Activated T-cell treated with anti-CD3 and anti-CD28 coated beads for 4 hours (primary cell): ENCODE measurements at regions not wholly inside any gene's neighbourhood (a gene's known extent, or its start where the extent isn't known, plus 50 kb on each side); places are given as distances from the start of the nearest gene placed in this dataset.

Experiments used
- DNase-seq: peaks from one replicate; pipeline ENCODE4 v3.0.0-alpha.2; 2020

- DNase-seq, result no peak
These were observed 87.4 kb upstream of the GPC1 start for GRCh38 chr2:240347949-240348500.

GRCh38 chr2:240348522-240348921, 86.9 kb upstream of the GPC1 start:
- DNase-seq, result no peak

DNA sequence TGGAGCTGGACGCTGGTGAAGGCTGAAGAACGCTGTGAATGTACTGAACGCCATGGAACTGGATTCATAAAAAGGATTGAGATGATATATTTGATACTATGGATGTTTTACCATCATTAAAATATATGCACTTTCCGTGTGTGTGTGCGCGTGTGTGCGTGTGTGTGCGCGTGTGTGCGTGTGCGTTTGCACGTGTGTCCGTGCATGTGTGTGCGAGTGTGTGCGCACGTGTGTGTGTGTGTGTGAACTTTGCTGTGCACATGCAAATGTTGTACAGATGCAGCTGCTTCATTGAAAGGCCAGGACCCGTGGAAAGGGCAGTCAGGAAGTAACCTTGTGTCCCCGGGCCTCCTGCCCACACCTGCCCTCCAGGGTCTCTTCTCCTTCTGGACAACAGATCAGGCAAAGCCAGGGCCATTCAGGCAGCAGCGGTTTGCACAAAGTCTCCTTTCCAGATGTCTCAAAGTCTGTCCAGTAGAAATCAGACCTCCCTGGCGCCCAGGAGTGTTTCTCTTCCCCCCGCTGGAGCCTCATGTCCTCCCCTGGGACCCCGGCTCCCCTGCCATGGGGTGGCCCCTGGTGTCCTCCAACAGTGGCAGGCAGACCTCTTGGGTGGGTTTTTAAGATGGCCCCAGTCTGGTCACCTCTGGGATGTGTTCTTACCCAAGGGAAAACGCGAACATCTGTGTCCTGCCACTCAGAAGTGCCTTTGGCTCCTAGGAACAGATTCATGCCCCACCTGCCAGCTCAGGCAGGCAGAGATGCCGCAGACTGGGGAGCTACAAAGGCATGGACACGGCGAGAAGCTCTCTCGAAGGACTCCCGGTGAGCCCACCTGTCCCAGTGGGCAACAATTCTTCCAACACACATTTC, 86.1 kb upstream of the GPC1 start:
- no peak for DNase-seq

- DNase-seq, result no peak
These were observed 85.5 kb upstream of the GPC1 start for GRCh38 chr2:240350006-240350355.

DNA sequence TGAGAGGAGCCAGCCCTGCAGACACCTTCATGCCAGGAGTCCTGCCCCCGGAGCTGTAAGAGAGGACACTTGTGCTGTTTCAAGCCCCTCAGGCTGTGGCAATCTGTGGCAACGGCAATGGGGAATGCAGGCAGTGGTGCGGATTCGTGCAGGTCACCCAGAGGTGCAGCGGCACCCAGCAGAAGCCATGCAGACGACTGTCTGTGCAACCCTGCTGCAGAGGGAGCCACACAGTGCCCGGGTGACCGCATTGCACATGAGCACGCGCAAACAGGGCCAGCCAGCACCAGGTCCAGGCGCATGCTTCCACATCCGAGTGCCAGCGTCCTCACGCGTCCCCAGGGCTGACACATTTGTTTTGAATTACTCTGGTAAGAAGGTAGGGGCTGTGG, 84.8 kb upstream of the GPC1 start:
- no peak for DNase-seq

GRCh38 chr2:240351088-240351741, 84.2 kb upstream of the GPC1 start:
- DNase-seq, result no peak

DNA sequence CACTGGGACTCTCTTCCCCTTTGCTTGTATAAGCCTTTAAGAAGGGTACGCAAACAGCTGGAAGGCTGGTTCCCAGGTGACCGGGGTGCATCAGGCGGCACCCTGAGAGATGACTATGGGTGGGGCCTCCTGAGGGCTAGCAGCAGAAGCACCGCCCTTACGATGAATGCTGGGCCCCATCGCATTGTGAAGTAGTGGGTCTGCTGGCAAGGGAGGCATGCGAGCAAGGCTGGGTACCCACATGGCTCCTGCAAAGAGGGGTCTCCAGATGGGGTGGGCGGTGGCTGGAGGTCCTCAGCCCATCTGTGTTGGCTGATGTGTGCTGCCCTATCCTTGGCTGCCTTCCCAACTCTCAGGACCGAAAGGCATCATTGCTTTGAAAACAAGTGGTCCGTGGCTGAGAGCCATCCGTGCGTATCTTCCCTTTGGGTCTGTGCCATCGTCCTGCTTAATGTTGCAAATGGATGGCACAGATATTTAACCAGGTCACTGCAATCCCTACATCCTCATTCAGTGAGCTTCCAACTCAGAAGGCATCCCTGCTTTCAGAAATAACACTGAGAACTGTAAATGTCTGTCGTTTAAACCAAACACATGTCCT, 83.5 kb upstream of the GPC1 start:
- no peak for DNase-seq

DNA sequence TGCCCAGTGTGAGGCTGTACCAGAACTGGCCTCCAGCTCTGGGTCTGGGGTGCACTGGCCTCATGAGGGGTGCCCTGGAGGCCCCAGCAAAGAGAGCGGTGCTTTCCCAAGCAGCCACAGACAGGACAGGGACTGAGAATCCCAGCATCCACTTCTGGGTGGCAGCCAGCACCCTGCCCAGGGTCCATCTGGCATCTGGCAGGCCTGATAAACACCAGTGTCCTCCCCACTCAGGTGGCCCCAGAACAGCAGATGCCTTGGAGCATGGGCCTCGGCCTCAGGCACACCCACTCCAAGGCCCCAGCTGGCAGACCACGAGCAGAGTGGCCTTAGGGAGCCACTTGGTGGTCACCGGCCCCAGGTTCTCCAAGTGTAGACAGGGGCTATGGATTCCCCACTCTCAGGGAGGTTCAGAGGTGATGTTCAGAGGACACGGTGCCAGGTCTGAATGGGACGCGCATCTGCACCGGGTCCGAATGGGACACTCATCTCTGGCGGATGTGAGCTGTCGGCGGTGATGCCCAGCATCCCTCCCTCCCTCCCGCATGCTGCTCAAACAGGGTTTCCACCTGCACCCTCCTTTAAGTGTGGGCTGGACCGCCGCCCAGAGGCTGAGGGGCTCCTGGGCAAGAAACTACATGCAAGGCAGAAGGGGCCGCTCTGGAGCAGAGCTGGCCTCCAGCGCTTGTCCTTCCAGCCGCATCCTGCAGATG, 82.2 kb upstream of the GPC1 start:
- DNase-seq, result no peak

DNA sequence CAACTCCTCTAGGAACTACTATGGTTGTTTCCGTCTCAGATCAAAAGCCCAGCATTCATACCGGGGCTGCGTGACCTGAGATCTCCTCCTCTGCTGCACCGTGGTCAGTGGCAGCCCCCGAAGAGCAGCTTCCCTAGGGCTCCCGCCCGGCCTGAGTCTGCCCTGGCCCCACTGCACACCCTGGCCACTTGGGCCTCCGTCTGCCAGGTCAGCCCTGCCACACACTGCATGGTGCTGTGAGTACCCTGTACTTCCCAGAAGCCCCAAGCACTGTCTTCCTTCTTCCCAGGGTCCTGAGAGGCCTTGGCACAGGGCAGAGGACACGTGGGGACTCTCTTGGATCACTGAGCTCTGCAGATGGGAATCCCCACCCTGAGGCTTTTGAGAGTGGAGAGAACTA, 81.5 kb upstream of the GPC1 start:
- no peak for DNase-seq

DNA sequence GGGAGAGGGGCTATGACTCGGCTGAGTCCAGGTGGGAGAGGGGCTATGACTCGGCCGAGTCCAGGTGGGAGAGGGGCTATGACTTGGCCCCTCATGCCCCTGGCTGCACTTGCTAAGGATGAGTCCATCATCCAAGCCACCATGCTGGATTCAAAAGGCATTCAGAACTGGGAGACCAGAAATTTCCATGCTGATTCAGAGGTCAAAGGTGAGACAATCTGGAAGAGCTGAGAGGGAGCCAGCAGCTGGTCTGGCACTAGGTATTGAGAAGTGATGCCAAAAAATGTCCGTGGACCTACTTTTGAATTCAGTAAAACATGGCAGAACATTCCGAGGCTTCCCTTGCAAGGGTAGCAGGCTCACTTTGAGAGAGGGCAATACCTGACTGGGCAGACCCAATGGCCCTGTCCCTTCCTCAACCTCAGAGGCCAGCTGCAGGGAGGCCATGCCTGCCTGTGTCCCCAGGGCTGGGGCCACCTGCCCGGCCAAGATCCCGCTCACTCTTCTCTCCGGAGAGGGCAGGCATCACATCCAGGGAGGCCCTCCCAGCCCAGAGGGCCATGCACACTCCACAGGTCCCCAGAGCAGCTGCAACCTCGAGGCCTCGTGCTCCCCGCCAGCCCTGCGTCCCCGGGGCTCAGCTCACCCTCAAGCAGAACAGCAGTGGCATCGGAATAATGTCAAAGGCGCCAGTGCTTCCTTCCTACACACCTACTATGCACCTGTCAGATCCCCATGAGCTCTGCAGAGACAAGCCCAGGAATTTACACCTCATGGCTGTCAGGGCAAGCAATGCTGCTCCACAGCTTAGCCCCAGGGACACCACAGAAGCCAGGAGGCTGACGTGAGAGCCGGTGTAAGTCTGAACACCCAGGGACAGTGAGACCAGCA, 80.2 kb upstream of the GPC1 start:
- no peak for DNase-seq

GRCh38 chr2:240355962-240356361, 79.5 kb upstream of the GPC1 start:
- no peak for DNase-seq

DNA sequence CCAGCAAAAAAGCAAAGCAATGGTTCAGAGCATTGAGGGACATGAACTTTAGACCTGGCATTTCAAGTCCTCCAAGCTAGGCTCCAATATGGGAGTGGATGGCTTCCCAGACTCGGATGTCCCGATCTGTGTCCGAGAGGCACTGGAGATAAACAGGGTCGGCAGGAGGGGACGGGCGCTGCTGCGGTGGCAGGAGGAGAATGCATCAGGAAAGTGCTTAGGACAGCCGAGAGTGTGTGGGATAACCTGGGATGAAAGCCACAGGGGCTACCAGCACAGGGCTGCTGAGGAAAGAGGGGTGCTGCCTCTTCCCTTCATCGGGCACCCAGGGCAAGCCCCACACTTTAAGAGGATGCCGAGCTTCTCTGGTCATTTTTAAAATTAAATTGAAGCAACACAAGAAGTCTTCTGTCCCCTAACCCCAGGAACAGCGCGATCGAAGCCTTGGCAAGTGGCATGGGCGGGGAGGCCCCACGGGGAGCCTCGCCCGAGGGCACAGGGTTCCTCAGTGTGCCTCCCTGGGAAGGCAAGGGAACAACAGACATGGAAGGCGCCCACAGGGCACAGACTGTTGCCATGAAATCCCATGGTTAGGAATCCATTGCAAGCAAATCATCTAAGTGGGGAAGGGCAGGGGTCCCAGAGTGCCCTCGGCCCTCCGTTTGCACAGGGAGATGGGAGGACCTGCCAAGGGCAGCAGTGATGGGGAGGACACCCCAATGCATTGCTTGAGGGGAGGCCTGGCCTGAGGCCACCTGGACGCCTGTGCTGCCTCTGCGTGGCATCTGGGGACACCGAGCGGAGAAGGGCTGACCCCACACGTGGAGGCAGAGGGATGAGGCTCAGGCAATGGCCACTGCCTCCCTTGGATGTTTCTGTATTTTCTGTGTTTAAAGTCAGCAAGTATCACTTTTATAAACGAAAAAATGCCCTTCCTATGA, 78.5 kb upstream of the GPC1 start:
- DNase-seq, result no peak

DNA sequence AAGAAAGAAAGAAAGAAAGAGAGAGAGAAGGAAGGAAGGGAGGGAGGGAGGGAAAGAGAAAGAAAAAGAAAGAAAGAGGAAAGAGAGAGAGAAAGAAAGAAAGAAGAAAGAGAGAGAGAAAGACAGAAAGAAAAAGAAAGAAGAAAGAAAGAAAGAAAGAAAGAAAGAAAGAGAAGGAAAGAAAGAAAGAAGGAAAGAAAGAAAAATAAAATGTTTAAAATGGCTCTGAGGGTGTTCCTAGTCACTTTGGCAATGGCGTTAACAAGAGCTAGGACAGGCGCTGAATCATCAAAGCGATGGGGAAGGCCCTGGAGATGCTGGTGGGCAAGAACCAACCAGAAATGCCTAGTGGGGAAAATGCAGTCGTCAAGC, 77.8 kb upstream of the GPC1 start:
- no peak for DNase-seq

DNA sequence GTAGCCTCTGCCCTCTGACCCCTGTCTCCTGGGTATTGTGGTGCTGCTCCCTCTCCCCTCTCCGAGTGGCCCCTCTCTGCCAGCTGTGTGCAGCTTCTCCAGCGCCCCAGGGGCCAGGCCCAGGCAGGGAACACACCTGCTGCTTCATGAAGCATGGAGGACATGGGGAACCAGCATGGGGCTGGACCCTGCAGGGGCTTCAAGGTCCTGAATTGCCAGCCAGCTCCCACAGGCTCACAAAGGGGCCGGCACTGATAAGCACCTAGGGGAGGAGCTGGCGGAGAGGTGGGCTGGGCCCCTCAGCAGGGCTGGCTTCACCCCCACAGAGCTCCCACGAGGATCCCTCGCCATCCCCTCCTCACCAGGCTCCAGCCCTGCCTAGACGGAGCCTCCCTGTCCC, 77.4 kb upstream of the GPC1 start:
- no peak for DNase-seq

GRCh38 chr2:240358821-240359397, 76.6 kb upstream of the GPC1 start:
- DNase-seq, result no peak

GRCh38 chr2:240359695-240360094, 75.8 kb upstream of the GPC1 start:
- DNase-seq, result no peak

DNA sequence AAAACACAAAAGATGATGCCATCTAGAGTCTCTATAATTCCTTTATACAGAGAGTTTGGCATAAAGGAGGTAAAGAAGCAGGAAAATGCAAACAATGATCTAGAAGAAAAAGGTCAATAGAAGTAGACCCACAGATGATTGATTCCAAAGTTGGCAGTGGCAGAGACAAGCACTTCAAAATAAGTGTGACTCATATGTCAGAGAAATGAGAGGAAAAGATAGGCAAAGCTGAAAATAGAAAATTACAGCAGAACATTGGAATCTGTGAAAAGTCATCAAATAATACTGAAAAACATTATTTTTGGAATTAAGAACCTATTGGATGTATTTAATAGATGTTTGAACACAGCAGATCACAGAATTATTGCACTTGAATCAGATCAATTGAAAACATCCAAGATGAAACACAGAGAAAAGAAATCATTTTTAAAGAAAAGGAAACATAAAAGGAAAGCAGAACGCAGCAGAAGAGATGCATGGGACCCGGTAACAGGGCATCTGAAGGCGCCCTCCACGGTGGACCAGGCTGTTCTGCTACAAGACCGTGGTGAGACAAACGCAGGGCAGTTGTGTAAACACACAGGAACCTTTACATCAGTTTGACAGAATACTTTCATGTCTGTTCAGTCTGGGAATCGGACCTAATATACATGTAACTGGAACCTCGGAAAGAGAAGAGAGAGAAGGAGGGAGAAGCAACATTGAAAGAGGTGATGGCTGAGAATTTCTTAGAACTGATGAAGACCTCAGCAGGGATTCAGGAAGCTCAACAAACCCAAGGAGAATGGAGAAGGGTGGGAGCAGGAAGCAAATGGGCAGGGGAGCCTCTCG, 74.6 kb upstream of the GPC1 start:
- DNase-seq, result no peak

GRCh38 chr2:240362216-240362755, 73.2 kb upstream of the GPC1 start:
- DNase-seq, result no peak
